Gastroesophageal sphincter (tissue), 3 donors: ENCODE measurements at regions not wholly inside any gene's neighbourhood (a gene's known extent, or its start where the extent isn't known, plus 50 kb on each side); places are given as distances from the start of the nearest gene placed in this dataset.

Source experiments
- CTCF ChIP-seq, 4 experiments: fragments of 200-600 bp in 2 of 4; fragments of 450-650 bp in 2 of 4; sonication (generic) in 1 of 4; IDR thresholded peaks; one replicate each; pipeline ENCODE4 v1.5.1; 2017 to 2019; ENCODE audit warnings: antibody characterized with exemption in 4 of 4, mild to moderate bottlenecking in 2 of 4, moderate library complexity in 2 of 4
- POLR2AphosphoS5 ChIP-seq: sonication (generic); formaldehyde crosslinking; IDR thresholded peaks from one replicate; pipeline ENCODE4 v1.6.1; 2017; ENCODE audit warnings: antibody characterized with exemption

GRCh38 chr21:33146467-33146866 is 76.5 kb downstream of the OLIG1 start:
- no peak for TF ChIP-seq CTCF (IDR thresholded peaks at IDR 0.05)
- no peak for TF ChIP-seq POLR2AphosphoS5
